NCI-H510A treated with DMSO at 0.1 percent for 48 hours (cell line): ENCODE measurements at regions not wholly inside any gene's neighbourhood (a gene's known extent, or its start where the extent isn't known, plus 50 kb on each side); places are given as distances from the start of the nearest gene placed in this dataset.

Experiments used
- DNase-seq: peaks from one replicate; lab custom pipeline; 2025; lab: John Stamatoyannopoulos, UW

DNA sequence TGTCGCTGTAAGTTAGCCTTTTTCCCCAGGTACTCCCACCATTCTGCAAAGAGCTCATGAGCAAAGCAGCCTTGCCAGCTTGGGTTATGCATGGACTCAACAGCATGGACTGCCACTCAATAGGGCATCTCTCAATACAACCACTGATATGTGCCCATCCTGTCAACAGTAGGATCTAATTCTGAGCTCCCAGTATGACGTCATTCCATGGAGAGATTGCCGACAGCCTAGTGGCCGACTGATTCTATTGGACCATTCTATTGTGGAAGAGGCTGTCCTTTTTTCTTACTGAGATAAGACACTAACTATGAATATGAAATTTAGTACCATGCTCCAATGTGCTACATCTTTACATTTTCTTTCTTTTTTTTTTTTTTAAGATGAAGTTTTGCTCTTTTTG, 2389.0 kb upstream of the AGA start:
- DNase-seq = no peak

DNA sequence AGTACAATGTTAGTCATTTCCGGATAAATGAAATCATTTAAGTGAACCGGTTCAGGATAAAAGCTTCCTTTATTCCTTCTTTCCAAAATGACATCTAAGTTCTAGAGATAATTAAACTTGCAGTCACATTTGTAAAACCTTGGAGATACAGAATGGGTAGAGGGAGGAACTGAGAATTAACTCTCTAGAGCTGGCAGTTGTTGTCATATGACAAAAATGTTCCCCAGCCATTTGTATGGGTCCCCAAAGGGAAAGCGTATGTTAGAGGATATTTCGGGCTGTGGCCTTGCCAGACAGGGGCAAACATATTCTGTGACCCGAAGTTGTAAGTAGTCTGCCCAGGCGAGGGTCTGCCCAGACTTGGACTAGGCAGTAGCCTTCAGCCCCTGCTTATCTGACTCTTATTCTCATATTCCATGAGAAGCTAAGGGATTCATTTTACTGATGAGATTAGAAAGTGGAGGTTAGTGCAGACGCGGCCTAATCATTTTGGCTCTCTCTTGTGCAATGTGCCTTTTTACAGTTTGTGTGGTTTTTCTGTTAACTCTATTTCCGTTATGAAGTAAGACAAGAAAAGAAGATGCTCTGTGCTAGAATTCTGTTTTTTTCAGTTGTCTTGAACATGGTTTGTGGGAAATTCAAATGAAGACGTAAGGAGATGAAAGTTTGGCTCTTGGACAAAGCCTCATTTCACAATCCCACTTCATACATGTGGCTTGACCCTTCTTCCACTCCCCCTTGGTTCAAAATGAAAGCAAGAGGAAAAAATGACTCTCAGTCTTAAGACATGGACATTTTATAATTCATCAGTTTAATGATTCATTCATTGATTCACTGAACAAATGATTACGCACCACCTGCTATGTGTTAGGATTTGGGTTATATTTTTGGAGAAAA, 2394.2 kb upstream of the AGA start:
- no peak for DNase-seq

DNA sequence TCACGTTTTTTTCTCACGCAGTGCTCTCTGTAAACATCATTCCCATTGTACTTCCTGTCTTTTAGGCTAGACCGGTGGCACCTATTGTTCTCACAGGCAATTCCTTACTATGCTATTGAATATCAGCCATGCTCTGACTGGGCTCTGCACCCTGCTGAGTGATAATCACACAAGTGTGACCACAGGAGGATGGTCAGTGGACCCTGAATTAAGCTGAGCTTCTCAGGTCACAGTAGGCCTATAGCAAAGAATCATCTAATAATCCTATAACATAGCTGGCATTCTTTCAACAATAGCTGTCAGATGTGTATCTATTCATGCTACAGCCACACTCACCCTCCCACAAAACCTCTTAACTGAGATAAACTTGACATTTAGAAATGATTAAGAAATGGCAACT, 2399.8 kb upstream of the TENM3 start:
- DNase-seq = no peak

DNA sequence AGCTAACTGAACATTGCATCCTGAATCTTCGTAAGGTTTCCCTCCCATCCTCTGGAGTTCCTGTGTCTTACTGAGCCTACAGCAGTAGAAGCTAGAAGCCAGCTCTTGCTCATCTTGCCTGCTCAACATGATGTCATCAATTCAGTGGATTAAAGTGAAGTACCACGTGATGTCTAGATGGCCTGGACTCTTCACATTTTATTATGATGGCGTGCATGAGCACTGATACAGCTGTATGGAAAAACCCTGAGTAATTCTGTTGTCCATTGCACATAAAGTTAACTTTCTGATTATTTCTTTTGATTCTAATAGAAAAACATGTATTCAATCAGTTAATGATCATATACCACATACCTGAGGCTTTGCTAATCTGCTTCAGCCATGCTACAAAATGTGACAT, 2387.7 kb upstream of the TENM3 start:
- DNase-seq = no peak

DNA sequence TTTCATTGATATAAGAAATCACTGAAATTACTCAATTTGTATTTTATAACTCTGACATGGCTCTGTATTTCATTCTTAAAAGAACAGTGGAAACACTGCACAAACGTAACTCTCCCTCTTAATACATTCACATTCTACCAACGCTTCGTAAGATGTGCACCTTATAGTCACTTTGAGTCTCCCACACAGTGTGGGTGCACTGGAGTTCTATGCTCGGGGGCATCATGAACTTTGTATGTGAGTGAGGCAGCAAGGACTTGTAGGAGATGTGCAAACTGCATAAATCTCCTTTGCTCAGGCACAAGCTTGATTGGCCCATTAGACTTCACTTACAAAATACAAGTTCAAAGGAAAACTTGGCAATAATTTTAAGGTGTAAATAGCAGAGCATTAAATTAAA, 2385.0 kb upstream of the TENM3 start:
- no peak for DNase-seq

DNA sequence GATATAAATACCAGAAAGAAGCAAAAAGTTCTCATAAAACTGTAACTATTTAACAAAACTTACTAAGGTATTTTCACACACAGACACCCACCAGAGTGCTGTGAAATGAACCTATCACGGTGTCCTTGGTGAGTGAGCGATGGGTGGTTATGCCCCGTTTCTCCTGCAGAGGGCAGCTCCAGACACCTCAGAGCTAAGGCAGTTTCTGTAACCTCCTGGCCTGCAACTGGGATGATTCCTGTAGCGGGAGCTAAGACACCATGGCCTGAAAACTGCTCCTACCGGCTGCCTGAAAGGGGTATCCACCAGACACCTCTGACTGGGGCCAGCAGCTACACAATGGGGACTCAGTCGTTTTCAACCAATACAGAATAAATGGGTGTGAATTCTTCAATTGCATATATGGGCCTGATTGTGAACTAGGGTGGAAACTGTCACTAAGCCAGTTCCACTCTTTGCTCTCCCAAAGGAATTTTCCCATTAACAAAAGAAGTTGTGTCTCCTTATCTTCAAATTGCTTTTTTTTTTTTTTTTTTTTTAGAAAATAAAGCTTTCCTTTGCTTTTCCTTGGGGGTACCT, 2375.8 kb upstream of the TENM3 start:
- DNase-seq = peak; percentile 14

DNA sequence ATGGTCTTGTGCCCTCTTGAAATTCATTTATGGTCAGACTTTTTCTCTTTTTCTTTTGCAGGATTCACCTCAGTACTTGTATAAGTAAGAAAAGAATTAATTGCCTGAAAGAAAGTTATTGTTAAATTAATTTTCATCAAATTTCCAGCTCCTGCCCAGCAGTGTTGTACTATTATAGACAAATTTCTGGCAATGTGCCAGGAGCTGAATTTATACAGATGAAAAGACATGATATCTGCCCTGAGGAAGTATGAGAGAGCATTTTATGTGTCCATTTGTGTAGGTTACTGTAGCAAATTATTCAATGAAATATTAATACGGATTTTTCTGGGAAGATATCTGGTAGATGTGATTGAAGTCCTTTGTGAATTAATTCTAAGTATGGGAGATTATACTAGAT, 2371.5 kb upstream of the TENM3 start:
- no peak for DNase-seq

DNA sequence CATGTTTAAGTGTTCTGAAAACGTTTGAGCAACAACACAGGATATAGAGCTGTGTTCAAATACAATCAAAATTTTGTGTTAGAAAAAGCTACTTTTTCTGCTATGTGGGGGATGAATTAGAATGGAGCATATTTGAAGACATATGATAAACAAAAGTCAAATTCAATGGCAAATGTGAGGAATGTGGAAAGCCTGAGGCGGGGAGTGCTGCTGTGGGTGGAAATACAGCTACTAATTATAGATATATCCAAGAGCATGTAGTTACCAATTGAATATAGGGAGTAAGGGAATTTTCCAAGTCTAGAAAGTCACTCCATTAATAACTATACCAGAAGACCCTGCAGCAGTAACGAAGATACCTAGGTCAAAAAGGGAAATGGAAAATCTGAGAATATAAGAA, 2370.4 kb upstream of the TENM3 start:
- no peak for DNase-seq

DNA sequence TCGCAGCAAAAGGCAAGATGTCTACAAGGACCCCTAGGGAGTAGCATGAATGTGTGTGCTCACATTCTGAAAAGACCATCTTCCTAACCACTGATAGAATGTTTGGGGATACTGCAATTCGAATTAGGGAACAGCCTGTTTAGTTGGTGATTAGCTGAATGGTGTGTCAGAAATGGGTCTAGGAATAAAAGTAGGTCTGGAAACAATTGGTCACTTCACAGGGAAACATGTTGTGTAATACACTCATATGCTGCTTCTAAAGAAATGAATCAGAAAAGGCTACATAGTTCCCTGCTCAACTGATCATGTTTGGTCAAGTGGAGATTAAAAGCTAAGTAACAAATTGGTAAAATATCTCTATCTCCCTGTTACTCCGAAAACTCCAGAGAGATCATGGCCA, 2362.4 kb upstream of the TENM3 start:
- no peak for DNase-seq

DNA sequence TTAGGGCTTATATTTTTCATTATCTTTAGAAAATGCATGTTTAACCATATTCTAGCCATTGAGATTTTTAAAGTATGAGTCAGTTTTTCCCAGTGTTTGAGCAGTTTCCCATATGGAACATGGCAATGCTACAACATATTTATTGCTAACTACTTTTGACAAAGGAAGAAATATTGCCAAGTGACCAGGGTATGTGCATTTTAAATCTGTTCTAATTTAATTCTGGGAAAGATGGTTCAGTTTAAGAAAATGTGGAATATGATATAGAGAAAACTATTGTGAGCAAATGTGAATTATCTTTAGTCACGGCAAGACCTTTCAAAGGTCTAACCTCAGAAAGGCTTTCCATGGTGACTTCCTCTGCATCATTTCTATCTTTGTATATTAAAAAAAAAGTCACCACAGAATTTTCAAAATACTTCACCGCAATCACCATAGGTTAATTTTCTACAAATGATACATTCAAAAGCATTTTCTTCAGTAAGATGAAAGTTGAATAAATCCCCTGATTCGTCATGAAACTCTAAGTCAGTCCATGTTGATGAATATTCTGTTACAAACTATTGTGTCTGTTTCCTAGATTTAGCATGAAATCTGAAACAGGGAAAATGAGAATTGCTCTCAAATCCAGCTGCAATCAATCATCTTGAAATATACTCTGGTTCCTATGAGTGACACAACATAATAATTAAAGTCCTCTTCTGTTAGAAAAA, 2349.0 kb upstream of the TENM3 start:
- DNase-seq = no peak

DNA sequence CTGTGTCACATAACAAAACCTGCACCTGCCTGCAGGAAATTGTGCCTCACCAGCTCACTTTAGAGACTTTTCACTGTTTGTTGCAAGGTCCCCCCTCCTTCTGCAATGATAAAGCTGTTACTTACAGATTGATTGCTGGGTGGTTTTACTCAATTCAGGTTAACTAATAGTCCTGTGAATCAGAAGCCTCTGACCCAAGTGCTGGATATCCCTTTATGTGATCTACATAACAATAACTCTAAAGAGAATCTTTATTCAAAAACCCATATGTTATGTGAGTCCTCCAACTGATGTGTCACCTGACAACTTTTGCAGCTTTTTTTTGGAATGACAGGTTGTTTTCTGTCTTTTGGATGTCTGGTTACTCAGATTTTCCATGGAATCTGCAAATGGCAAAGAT, 2323.6 kb upstream of the TENM3 start:
- no peak for DNase-seq

DNA sequence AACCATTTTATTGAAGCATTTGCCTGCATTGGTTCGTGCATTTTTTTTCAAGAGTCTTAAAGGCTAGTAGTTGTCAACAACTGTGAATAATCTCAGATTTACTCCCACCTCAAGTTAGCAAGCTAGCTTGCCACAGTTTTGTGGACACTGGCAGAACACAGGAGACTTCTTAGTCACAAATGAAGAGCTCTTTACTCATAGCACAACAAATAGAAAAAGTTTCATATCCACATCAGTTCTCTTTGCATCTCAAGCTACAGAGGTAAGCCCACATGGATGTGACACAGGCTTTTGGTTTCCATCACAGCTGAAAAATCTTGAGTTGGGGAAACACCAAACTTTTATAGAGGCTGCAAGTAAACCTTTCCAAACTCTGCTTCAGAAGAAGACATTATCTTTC, 2315.7 kb upstream of the TENM3 start:
- DNase-seq = no peak

DNA sequence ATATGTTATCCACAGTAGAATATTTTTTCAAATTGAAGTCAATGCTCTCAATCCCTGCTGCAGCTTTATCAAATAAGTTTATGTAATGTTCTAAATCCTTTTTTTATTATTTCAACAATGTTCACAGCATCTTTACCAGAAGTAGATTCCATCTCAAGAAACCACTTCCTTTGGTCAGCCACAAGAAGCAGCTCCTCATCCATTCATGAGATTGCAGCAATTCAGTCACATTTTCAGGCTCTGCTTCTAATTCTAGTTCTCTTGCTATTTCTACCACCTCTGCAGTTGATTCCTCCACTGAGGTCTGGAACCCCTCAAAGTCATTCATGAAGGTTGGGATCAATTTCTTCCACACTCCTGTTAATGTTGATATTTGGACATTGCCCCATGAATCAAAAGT, 2301.3 kb upstream of the TENM3 start:
- no peak for DNase-seq

DNA sequence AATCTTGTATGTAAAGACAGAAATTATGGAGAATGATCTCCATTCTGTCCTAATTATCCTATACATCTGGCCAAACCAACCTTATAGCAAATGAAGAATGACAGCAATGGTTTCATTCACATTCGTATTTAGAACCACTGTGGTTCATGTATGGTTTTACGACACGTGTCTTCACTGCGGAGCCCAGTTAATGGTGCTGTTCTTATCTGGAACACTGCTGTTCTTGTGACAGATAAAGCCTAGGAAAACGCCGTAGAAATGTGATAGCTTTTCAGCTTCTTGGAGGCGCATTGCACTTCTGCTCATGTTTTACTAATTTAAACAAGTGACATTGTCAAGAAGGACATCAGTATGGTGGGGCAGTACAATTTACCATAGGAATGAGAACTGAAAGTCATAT, 2266.4 kb upstream of the TENM3 start:
- DNase-seq = no peak

DNA sequence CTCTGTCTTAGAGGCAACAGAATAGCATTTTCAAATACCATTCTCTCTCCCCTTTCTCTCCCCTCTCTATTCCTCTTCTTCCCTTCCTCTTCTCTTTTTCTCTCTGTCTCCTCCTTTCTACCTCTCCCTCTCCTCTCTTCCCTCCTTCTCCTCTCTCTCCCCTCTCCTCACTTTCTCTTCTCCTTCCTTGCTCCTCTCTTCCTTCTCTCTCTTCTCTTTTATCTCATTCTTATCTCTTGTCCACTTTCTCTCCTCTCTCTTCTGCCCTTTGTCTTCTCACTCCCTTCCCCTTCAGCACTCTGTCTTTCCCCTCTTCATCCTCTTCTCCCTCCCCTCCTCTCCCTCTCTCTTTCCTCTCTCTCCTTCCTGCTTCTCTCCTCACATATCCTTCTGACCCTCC, 2265.8 kb upstream of the TENM3 start:
- no peak for DNase-seq

DNA sequence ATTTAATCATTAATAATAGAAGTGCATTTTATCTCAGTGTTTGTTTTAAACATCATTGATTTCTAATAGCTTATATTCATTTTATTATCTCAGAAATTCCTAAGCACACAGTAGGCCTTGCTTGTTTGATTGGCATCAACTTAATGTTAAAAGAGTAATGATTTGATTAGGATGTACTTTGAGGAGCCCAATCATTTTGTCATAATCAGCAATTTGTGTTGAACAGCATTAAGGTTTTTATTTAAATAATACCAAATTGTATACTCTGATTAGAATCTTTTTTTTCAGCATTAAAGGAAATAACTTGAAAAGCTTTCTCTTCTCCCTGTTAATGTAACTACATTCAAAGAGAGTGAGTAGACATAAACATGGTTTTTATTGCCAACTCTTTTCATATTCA, 2262.0 kb upstream of the TENM3 start:
- DNase-seq = no peak

DNA sequence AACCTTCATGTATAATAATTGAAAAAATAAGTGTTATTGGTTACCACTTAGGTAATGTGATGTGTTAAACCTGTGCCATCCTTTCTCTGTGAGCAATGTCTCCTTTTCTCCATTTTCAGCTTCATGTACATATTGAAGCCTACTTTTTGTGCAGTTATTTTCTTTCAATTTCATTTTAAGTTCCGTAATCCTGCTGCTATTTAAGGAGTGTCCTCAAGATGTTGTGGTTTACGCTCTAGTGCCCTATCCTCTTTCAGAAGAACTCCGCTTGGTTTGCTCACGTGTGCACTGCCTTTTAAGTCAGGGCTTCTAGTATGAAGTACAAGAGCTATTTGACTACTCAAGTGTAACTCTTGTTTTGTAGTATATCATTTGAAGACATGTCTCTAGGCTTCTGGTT, 2253.2 kb upstream of the TENM3 start:
- DNase-seq = no peak

DNA sequence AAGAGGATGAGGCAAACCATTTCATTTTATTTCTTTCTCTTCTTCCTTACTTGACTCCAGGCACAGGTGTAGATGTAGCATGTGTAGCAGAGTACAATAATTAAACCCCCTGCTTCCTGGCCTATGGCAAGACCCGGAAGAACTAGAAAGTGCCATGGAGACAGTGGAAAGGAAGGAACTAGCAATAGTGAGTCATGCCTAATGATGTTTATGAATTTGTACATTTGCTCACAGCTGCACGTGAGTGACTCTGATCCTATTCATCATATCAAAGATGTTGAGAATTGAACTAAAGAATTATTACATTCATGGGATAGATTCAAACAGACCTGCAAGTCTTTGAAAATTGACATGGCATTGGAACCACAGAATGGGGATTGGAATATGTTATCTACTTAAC, 2233.9 kb upstream of the TENM3 start:
- DNase-seq = no peak

DNA sequence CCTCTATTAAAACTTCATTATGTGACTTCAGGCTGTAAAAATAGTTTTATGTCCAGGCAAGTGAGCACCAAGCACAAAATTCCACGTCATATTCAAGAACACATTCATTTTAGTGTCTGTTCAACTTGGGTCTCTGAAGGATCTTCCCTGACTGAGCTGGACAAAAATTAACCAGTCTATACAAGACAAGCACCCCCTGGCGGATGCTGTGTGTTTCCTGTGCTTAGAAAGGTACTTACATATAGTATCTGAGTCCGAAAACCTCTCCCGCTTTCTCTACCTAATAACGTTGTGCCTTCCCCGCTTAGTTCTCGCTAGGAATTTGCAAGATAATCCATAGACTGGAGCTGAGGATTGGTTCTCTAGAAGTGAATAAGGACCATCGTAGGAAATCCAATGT, 2214.5 kb upstream of the TENM3 start:
- no peak for DNase-seq

DNA sequence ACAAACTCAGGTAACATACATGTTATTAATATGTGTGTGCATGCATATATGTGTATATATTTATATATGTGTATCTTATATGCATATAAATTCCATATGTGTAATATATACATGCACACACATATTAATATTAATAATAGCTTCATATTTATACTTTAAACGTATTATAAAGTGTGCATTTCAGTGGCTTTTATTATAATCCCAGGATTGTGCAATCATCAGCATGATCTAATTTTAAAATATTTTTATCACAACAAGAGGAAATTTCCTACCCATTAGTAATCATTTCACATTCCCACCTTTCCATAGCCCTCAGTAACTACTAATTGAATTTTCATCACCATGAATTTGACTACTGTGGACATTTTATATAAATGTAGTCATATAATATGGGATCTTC, 2211.9 kb upstream of the TENM3 start:
- no peak for DNase-seq

DNA sequence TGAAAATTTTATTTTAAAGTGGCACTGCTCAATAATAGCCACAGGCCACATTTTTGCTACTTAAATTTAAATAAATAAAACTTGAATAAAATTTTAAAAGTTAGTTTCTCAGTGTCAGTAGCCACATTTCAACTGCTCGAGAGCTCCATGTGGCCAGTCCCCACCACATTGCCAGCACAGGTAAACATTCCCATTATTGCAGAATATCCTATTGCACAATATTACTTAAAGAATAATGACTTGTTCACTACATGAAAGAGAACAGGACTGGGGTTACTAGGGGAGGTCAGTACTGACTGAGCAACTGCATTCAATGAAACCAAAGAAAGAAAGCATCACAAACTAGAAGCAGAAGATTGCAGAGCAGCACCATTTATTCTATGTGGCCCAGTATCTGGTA, 2201.6 kb upstream of the TENM3 start:
- no peak for DNase-seq

DNA sequence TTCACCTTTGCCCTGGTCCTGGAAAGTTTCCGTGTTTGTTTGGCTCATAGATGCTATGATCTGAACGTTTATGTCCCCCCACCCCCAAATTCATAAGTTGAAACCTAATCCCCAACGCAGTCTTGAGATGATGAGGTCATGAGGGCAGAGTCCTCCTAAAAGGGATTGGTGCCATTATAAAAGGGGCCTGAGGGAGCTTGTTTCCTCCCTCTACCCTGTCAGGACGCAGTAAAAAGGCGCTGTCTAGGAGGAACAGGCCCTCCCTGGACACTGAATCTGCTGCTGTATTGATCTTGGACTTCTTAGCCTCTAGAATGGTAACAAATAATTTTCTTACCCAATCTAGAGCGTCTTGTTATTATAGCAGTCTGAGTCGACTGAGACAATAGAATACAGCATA, 2190.6 kb upstream of the TENM3 start:
- no peak for DNase-seq

DNA sequence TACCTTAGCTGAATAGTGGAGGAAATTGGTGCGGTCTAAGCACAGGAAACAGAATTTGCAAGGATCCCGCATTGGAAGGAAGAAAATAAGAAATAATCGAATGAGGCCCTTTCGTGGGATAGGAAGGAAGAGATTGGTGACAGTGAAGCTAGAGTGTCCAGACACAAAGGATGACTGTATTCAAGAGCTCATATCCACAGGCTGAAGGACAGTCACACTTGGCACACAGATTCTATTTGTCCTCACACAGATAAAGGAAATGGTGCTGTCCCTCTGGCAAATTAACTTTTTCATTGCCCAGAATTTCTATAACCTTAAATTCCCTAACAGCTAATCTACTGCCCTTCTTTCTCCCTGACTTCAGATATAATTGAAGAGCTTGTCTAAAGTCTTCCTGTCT, 2188.9 kb upstream of the TENM3 start:
- no peak for DNase-seq
